Neural cell (in vitro differentiated cells): ENCODE measurements at regions not wholly inside any gene's neighbourhood (a gene's known extent, or its start where the extent isn't known, plus 50 kb on each side); places are given as distances from the start of the nearest gene placed in this dataset.

Source experiments
- H2AFZ ChIP-seq: fragments of 200-600, 300-800 bp; sonication (generic), shearing (Covaris generic); 2 replicates; pipeline ENCODE4 v1.6.0; 2014; ENCODE audit warnings: low read depth, mild to moderate bottlenecking, antibody characterized with exemption, low read length, moderate library complexity
- H3F3A ChIP-seq: fragments of 200-600 bp; shearing (Covaris generic); 2 replicates; pipeline ENCODE4 v1.6.1; 2016; ENCODE audit warnings: mild to moderate bottlenecking, moderate library complexity, mixed read lengths, antibody characterized with exemption, low read length; ENCODE audit not compliant: insufficient read depth, poor library complexity, severe bottlenecking
- H3K27ac ChIP-seq: fragments of 200-600, 300-800 bp; sonication (generic), shearing (Covaris generic); 2 replicates; pipeline ENCODE4 v1.5.1; 2014; ENCODE audit warnings: mild to moderate bottlenecking, low read length, moderate library complexity
- H3K27me3 ChIP-seq: fragments of 300-800, 200-600 bp; sonication (generic), shearing (Covaris generic); 2 replicates; pipeline ENCODE4 v1.6.0; 2014; ENCODE audit warnings: mild to moderate bottlenecking, low read depth, low read length, moderate library complexity; ENCODE audit not compliant: insufficient read depth
- H3K36me3 ChIP-seq: fragments of 300-800, 200-600 bp; sonication (generic), shearing (Covaris generic); 2 replicates; pipeline ENCODE4 v1.5.1; 2014; ENCODE audit warnings: mild to moderate bottlenecking, antibody characterized with exemption, low read length, moderate library complexity; ENCODE audit not compliant: insufficient read depth
- H3K4me2 ChIP-seq: fragments of 300-800, 200-600 bp; sonication (generic), shearing (Covaris generic); 2 replicates; pipeline ENCODE4 v1.6.0; 2014; ENCODE audit warnings: mild to moderate bottlenecking, low read length
- H3K4me3 ChIP-seq: fragments of 300-800, 200-600 bp; sonication (generic), shearing (Covaris generic); 2 replicates; pipeline ENCODE4 v1.5.1; 2014; ENCODE audit warnings: mild to moderate bottlenecking, low read length, moderate library complexity
- H3K79me2 ChIP-seq: fragments of 200-600 bp; shearing (Covaris generic); replicated peaks from 2 replicates; pipeline ENCODE4 v1.6.0; 2014; ENCODE audit warnings: mild to moderate bottlenecking, low read length, moderate library complexity; ENCODE audit not compliant: insufficient read depth
- H3K9ac ChIP-seq: fragments of 300-800, 200-600 bp; sonication (generic), shearing (Covaris generic); 2 replicates; pipeline ENCODE4 v1.6.1; 2016; ENCODE audit warnings: mild to moderate bottlenecking, low read length, mixed read lengths
- H3K9me2 ChIP-seq: fragments of 200-600 bp; shearing (Covaris generic); 2 replicates; pipeline ENCODE4 v1.6.1; 2016; ENCODE audit warnings: mild to moderate bottlenecking, low read length, mixed read lengths; ENCODE audit not compliant: insufficient read depth
- H3K9me3 ChIP-seq: fragments of 200-600, 300-800 bp; sonication (generic), shearing (Covaris generic); 2 replicates; pipeline ENCODE4 v1.6.1; 2016; ENCODE audit warnings: mild to moderate bottlenecking, mixed run types, low read length, moderate library complexity, mixed read lengths
- H4K20me1 ChIP-seq: fragments of 200-600 bp; shearing (Covaris generic); 2 replicates; pipeline ENCODE4 v1.6.1; 2016; ENCODE audit warnings: mild to moderate bottlenecking, mixed run types; ENCODE audit not compliant: insufficient read depth
- CTCF ChIP-seq: fragments of 450-650 bp; IDR thresholded peaks from 2 replicates; pipeline ENCODE4 v1.5.1; 2014; ENCODE audit warnings: antibody characterized with exemption, mild to moderate bottlenecking, moderate library complexity; ENCODE audit not compliant: poor library complexity, severe bottlenecking
- EP300 ChIP-seq: fragments of 450-650 bp; conservative IDR thresholded peaks from 2 replicates; pipeline ENCODE4 v1.6.1; 2014; ENCODE audit warnings: antibody characterized with exemption, mild to moderate bottlenecking, moderate library complexity; ENCODE audit not compliant: poor library complexity, severe bottlenecking
- EZH2 ChIP-seq: fragments of 200-600, 300-800 bp; shearing (Covaris generic), sonication (generic); IDR thresholded peaks from 2 replicates; pipeline ENCODE4 v1.6.1; 2014; ENCODE audit warnings: antibody characterized with exemption, low read length, borderline replicate concordance, mild to moderate bottlenecking; ENCODE audit not compliant: insufficient read depth, poor library complexity, severe bottlenecking
- MXI1 ChIP-seq: fragments of 450-650 bp; conservative IDR thresholded peaks from 2 replicates; pipeline ENCODE4 v1.6.1; 2014; ENCODE audit warnings: antibody characterized with exemption, mild to moderate bottlenecking; ENCODE audit not compliant: poor library complexity, severe bottlenecking
- POLR2AphosphoS5 ChIP-seq: IDR thresholded peaks from 2 replicates; pipeline ENCODE4 v1.6.1; 2012
- RAD21 ChIP-seq: fragments of 450-650 bp; conservative IDR thresholded peaks from 2 replicates; pipeline ENCODE4 v1.6.1; 2014; ENCODE audit warnings: antibody characterized with exemption, mild to moderate bottlenecking, moderate library complexity
- REST ChIP-seq: IDR thresholded peaks from 2 replicates; pipeline ENCODE4 v1.6.1; 2012; ENCODE audit warnings: borderline replicate concordance
- SMC3 ChIP-seq: fragments of 450-650 bp; conservative IDR thresholded peaks from 2 replicates; pipeline ENCODE4 v1.6.1; 2014; ENCODE audit warnings: antibody characterized with exemption, mild to moderate bottlenecking, moderate library complexity; ENCODE audit not compliant: poor library complexity
- TAF1 ChIP-seq: IDR thresholded peaks from 2 replicates; pipeline ENCODE4 v1.6.1; 2012; ENCODE audit warnings: low read depth

DNA sequence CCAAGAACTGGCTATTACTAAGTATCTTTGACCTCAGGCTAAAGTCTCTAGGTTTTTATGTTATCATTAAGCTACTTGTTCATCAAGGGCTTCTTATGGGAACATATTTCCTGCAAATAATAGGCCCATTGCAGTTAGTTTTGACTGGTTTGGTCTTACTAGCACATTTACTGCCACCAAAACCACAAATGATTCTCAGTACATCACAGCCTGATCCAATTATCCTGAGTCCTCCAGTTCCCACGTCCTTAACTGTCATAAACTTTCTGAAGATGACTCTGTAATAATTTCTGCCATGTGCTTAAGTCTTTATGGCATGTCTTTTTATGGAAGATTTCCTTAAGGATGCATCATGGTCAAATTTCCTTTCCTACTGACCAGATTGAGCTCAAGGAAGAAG is 123.3 kb upstream of the TANK start:
- no peak overlapping the region for H2AFZ ChIP-seq

GRCh38 chr2:161039071-161039470 is 121.2 kb upstream of the TANK start:
- no peak overlapping the region for H3K4me2 ChIP-seq
- no peak overlapping the region for H2AFZ ChIP-seq
- H3F3A ChIP-seq: no peaks in the 10 kb centered on the region
- no peak overlapping the region for H3K27ac ChIP-seq
- no peaks in the 10 kb centered on the region for H3K79me2 ChIP-seq
- no peaks in the 10 kb centered on the region for H3K9me3 ChIP-seq
- no peaks in the 10 kb centered on the region for H3K27me3 ChIP-seq
- H4K20me1 ChIP-seq: no peaks in the 10 kb centered on the region
- no peaks in the 10 kb centered on the region for H3K36me3 ChIP-seq
- no peak overlapping the region for H3K9ac ChIP-seq
- H3K9me2 ChIP-seq: no peaks in the 10 kb centered on the region
- H3K4me3 ChIP-seq: no peak overlapping the region
- TF ChIP-seq REST: no peak
- TF ChIP-seq EZH2: no peak
- TF ChIP-seq CTCF: no peak
- TF ChIP-seq POLR2AphosphoS5: no peak
- no peak for TF ChIP-seq EP300
- no peak for TF ChIP-seq MXI1
- no peak for TF ChIP-seq SMC3

More for the DNA sequence above, 123.3 kb upstream of the TANK start:
- no peaks in the 10 kb centered on the region for H3K9me3 ChIP-seq
- H3K79me2 ChIP-seq: no peaks in the 10 kb centered on the region
- no peaks in the 10 kb centered on the region for H3F3A ChIP-seq
- no peak overlapping the region for H3K4me2 ChIP-seq
- no peak for TF ChIP-seq EP300
- TF ChIP-seq TAF1: no peak
- TF ChIP-seq RAD21: no peak
- no peak overlapping the region for H3K4me3 ChIP-seq
- H3K27me3 ChIP-seq: no peaks in the 10 kb centered on the region
- H4K20me1 ChIP-seq: no peaks in the 10 kb centered on the region
- H3K9me2 ChIP-seq: no peaks in the 10 kb centered on the region
- no peaks in the 10 kb centered on the region for H3K36me3 ChIP-seq
- no peak overlapping the region for H3K9ac ChIP-seq
- H3K27ac ChIP-seq: no peak overlapping the region

DNA sequence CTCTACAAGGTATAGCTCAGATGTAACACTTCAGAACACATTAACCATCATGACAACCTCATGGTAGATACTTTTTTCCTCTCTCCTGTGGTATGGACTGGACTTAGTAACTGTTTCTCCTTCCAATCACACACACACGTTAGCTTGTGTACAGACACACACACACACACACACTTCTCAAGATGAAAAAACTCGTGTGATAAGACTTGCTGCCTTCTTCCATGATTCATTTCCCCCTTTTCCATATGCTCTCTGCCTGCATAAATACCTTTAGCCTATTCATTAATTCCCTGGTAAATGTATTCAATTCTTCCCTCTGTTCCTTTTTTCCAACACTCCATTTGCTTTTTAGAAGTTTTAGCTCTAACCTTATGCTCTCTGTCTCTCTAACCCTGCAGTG is 118.9 kb upstream of the TANK start:
- Histone ChIP-seq H3K4me3 (no peak overlapping the region), H3K79me2 (no peaks in the 10 kb centered on the region), H3K9ac (no peak overlapping the region), H3K27ac (no peak overlapping the region), H3K9me3 (no peaks in the 10 kb centered on the region), H3K36me3 (no peaks in the 10 kb centered on the region), H4K20me1 (no peaks in the 10 kb centered on the region), H3F3A (no peaks in the 10 kb centered on the region), H3K9me2 (no peaks in the 10 kb centered on the region), H2AFZ (no peak overlapping the region), H3K27me3 (no peaks in the 10 kb centered on the region), H3K4me2 (no peak overlapping the region)
- TF ChIP-seq REST: no peak
- no peak for TF ChIP-seq MXI1
- TF ChIP-seq RAD21: no peak
- no peak for TF ChIP-seq SMC3
- TF ChIP-seq CTCF: no peak
- no peak for TF ChIP-seq TAF1
- no peak for TF ChIP-seq POLR2AphosphoS5
- no peak for TF ChIP-seq EZH2
- no peak for TF ChIP-seq EP300
